Endometrium (tissue), 2 donors: ENCODE measurements at regions not wholly inside any gene's neighbourhood (a gene's known extent, or its start where the extent isn't known, plus 50 kb on each side); places are given as distances from the start of the nearest gene placed in this dataset.
A peak's percentile ranks its signal among the peaks of the same experiment; 100 is the strongest.
"Not testable (repeated sequence)": the region's sequence is repeated elsewhere in the genome, so short reads cannot be mapped to it uniquely, and the experiment has no call there.

Experiments used
- FAIRE-seq: peaks from 2 replicates; lab custom pipeline; 2012; peaks lifted over from hg19 to GRCh38; lab: Jason Lieb, UNC
- donor health status: control.
- donor health status: control.

DNA sequence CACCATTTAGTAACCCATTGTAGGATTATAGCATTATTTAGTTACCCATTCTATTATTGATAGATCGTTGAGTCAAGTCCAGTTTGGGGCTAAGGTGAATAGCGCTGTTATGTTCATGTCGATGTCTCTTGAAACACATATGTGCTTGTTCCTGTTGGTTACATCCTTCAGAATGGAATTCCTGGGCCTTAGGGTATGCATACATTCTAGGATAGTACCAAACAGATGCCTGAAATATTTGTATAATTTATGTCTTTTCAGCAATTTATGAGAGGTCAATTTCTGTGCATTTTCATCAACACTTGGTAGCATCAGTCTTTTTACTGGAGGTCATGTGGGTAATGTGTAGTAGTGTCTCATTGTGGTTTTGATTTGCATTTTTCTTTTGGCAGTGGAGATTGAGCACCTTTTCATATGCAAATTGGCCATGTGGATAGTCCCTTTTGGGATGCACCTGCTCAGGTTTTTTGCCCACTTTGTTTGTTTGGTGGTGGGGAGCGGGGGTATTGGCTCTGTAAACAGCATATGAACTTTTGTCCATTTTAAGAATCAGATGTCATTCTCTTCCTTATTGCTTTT lies 104.2 kb downstream of the CDRT15L2 start:
- FAIRE-seq = not testable (repeated sequence)

DNA sequence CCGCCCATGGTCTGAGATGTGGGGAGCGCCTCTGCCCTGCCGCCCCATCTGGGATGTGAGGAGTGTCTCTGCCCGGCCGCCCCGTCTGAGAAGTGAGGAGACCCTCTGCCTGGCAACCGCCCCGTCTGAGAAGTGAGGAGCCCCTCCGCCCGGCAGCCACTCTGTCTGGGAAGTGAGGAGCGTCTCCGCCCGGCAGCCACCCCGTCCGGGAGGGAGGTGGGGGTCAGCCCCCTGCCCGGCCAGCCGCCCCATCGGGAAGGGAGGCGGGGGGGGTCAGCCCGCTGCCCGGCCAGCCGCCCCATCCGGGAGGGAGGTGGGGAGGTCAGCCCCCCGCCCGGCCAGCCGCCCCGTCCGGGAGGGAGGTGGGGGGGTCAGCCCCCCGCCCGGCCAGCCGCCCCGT lies 105.5 kb downstream of the CDRT15L2 start:
- FAIRE-seq = not testable (repeated sequence)

DNA sequence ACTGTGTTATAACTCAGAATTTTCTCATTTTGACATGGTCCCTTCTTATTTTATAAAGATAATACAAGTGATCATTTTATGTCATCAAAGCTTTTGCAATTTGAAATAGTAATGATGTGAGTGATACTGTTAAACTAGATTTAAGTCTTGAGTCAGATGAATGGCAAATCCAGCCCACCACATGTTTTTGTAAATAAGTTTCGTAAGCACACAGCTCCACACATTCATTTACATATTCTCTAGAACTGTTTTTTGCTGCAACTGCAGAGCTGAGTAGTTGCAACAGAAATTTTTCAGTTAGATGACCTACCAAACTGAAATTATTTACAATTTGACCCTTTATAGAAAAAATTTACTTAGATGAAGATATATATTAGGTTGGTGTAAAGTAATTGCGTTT lies 108.1 kb downstream of the CDRT15L2 start:
- FAIRE-seq = peak; percentile 79

DNA sequence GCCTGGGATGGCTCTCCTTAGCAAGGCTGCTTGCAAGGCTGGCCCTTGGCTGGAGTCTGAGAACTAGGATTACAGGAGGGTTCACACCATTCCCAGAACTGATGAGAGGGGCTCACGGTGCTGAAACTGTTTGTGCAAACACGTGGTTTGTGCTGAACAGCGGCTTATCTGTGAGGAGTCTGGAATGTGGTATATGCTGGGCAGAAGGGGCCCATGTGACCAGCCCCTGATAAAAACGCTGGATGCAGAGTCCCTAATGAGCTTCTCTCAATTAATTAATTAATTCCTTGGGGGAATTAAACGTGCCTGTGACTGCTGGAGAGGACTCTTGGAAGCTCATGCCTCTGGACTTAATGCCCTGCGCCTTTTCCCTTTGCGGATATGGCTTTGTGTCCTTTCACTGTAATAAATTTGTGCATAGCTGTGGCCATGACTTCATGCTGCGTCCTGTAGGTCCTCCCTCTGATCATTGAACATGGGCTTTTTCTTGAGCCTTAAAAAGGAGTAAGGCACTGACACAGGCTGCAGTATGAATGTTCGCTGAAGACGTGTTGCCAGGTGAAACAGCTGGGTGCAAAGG lies 109.7 kb downstream of the CDRT15L2 start:
- FAIRE-seq = not testable (repeated sequence)

DNA sequence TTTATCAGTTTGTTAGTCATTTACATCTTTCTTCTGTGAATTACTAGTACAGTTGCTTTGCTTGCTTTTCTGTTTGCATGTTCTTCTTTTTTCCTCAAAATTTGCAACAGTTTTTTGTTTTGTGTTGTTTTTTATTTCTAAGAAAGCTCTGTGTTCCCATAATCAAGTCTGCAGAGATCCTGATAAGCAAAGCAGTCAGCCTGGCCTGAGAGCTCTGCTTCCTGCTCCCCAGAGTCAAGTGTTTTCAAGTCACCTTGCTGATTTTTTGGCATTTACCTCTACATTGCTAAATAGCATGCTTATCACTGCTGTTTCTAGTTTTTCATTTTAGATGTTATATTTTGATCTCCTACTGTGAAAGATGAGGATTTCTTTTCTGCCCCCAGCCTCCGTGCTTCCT lies 113.2 kb downstream of the CDRT15L2 start:
- not testable (repeated sequence) for FAIRE-seq

DNA sequence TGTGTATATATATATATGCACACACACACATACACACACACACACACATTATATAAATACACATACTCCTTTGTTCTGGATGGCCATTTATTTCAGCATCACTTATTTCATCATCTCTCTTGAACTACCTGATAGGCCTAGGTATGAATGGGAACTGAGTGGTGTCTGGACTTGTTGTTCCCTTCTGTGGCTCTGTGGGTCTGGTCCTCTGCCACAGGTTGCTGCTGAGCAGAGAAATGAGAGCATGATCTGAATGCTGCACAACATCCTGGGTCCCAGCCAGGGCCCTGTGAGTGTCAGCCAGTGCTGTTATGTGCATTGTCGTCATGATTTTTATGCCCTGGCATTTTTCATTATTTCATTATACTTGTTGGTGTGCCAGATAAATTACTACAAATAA lies 116.3 kb downstream of the CDRT15L2 start:
- FAIRE-seq = not testable (repeated sequence)

DNA sequence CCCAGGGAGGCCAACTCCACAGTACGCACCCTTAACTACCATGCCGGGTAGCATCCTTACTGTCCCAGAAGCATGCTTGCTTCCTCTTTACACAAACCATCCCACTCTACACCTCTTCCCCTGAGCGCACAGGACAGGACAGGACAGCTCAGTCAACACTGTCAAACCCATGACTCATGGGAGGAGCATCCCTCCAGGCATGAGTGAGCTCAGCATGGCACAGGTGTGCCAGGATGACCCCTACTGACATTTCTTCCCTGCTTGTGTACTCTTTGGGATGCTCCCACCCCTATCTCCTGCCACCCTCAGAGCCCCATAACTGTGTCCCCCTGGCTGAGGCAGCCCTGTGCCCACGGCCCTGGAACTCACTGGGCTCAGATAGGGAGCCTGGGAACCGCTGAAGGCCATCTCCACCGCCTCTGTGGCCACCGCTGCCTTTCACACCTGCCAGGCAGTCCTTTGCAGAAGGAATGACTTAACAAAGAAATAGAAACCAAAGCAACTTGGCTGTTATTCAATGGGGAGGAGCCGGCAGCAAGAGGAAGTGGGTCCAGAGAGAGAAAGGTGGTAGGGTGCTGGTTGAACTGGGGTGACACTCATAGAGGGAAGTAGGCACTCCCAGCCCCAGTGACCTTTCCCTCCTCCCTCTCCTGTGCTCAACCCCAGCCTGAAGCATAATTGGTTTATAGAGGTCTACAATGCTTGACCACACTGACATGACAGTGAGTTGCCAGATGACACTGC lies 119.1 kb downstream of the CDRT15L2 start:
- FAIRE-seq = not testable (repeated sequence)

DNA sequence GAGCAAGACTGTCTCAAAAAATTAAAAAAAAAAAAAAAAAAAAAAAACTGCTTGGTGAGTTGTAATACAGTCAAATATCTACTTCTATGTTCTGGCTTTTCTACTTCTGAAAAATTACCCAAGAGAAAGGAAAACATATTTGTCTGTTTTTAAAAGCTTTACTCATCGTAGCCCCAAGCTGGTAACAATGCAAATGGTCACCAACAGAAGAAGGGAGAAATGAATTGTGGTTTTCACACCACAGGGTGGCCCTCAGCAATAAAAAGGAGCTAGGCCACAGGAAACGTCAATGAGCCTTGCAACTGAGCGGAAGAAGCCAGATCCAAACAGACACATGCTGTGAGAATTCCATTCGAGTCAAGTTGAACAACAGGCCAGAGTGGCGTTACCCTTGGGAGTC lies 121.0 kb downstream of the CDRT15L2 start:
- not testable (repeated sequence) for FAIRE-seq

DNA sequence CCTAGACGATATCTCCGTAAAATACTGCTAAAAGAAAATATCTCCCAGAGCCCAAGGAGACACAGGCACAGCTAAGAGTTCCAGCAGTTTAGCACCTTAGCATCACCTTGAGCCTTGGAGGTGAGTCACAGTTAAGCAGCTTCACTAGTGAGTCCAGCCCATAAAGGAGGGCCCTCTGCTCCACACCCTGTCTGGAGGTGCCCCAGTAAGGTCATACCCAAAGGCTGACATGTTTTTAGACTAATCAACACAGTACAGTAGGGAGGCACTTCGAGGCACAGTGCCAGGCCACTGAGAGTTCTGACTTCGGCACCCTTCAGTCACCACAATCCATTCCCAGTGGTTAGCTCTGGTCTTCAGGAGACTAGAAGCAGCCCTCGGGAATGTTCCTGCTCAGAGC lies 121.8 kb downstream of the CDRT15L2 start:
- FAIRE-seq = not testable (repeated sequence)

DNA sequence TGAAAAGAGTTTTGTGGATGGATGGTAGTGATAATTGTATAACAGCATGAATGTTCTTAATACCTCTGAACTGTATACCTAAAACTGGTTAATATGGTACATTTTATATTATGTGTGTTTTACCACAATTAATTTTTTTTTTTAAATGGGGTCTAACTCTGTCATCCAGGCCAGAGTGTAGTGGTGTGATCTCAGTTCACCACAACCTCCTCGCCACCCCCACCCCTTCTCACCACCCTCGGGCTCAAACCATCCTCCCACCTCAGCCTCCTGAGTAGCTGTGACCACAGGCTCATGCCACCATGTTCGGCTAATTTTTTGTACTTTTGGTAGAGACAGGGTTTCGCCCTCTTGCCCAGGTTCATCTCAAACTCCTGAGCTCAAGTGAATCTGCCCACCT lies 123.2 kb downstream of the CDRT15L2 start:
- FAIRE-seq = no peak

DNA sequence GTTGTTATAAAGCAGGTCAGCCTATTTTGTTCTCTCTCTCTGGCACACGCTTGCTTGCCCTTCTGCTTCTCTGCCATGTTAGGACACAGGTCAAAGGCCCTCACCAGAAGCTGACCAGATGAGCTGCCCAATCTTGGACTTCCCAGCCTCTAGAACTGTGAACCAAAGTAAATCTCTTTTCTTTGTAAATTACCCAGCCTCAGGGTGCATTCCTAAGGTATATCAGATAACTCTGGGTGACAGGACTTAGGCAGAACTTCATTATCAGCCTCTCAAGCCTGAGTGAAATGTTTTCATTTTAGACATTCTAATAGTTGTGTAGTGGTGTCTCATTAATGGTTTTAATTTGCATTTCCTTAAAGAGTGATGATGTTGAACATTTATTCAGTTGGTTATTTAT lies 124.3 kb downstream of the CDRT15L2 start:
- no peak for FAIRE-seq

DNA sequence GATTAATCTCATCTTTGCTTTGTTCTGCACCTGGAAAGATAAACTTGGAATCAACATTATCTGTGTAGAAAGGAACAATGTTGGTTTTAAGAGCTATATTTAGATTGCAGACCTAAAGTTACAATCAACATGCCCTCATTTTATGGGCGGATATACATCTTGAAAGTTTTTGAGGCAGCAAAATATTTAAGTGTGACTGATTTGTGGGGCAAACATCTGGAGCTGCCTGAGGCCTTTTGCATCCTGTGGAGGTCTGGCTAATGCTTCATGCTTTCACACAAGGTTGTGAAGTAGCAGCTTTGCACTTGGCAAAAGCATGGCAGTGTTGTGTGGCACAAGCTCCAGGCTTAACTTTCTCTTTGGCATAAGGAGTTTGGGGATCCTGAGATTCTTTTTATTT lies 125.7 kb downstream of the CDRT15L2 start:
- not testable (repeated sequence) for FAIRE-seq

DNA sequence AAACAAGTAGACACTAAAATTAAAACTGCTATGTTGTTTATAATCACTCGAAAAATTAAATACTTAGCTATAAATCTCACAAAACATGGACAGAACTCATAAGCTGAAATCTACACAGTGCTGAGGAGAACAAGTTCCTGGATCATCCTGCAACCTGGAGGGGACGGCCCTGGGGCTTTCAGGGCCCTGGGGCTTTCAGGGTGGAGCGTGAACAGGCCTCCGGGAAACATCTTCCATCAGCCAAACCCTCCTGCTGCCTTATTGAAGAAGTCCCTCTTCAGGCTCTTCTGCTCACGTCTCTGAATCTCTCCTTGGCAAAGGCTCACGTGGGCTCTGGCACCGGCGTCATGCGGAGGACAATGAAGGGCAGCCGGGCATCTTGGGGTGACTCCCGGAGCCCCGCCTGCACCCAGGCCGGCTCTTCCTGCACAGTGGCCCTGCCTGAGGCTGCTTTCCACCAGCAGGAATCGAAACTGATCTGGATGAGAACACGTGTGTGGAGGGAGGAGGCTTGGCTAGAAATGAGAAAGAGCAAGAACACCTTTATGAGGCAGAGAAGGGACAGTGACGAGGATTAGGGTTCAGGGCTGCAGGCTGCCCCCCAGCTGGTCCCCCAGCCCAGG lies 127.3 kb downstream of the CDRT15L2 start:
- FAIRE-seq = no peak

DNA sequence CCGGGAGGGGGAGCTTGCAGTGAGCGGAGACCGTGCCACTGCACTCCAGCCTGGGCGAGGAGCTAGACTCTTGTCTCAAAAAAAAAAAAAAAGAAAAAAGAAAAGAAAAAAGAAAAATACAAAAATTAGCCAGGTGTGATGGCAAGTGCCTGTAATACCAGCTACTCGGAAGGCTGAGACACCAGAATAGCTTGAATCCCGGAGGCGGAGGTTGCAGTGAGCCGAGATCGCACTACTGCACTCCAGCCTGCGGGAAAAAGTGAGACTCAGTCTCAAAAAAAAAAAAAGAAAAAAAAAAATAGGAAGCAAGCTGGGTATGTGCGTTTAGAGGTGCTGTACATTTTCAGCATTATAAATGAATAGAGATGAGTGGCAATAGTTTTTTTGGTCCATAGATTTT lies 129.3 kb downstream of the CDRT15L2 start:
- FAIRE-seq = not testable (repeated sequence)

DNA sequence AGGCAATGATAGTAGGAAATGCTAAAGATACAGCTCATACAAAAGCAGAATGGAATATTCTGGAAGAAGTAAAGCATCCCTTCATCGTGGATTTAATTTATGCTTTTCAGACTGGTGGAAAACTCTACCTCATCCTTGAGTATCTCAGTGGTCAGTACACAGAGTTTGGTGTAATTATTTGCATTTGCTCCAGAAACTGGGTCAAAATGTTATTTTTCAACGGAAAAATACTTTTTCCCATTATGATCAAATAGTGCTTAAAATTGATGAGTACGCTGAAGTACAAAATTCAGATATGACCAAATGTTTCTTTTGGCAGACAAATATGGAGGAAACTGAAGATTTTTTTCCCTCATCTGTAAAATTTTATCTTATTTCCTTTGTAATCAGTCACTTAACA lies 137.0 kb downstream of the CDRT15L2 start:
- FAIRE-seq = not testable (repeated sequence)

DNA sequence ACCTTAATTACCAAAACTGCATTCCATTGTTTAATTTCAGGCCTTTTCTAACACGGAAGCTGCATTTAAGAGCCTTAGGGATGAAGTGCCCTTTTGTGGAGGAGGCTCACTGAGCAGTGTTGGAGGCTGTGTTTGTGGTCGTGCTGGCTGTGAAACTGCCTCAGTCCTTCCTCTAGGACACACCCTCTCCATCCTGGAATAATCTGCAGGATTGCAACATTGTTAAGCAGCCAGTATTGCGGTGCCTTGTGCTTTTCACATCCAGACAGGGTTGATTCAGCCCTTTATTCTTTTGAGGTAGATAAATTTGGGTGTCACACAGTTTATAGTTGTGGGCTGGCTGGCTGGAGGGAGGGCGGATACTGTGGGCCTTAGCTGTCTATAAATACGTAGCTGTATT lies 141.6 kb downstream of the CDRT15L2 start:
- no peak for FAIRE-seq

DNA sequence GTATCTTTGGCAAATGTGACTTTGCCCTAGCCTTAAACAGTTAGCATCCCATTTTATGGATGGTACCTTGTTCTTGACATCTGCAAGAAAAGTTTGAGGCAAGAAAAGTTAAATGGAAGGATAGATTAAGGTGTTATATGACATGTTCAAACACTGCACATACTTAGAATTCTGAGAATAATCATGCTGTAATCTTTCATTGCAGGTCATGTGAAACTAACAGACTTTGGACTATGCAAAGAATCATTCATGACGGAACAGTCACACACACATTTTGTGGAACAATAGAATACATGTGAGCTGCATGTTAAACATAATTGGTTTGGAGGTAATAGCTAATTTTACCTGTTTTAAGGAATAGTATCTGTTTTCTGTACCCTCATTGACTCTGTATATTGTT lies 144.9 kb downstream of the CDRT15L2 start:
- FAIRE-seq = not testable (repeated sequence)

DNA sequence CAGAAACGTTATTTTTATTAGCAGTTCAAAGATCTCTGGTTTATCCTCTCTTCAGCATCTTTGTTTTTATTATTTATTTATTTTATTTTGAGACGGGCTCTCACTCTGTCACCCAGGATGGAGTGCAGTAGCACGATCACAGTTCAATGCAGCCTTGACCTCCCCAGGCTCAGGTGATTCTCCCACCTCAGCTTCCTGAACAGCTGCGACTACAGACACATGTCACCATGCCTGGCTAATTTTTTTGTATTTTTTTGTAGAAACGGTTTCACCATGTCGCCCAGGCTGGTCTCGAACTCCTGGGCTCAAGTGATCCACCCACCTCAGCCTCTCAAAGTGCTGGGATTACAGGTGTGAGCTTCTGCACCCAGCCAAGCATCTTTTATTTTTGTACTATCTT lies 147.7 kb downstream of the CDRT15L2 start:
- FAIRE-seq = not testable (repeated sequence)

DNA sequence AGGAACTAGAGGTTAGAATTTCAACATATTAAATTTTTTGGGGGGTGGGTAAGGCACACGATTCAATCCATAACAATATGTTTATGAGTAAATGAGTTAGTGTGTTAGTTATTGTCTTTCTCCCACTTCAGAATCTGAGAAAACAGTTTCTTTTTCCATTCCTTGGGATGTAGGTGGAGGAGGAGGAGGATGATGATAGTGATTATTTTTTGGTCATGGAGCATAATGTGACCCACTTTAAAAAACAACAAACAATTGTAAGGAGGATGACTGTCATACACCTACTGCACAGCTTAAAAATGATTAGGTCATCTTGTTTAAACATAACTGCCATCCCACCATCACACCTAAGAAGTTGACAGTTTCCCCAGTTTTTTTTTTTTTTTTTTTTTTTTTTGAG lies 148.7 kb downstream of the CDRT15L2 start:
- no peak for FAIRE-seq

DNA sequence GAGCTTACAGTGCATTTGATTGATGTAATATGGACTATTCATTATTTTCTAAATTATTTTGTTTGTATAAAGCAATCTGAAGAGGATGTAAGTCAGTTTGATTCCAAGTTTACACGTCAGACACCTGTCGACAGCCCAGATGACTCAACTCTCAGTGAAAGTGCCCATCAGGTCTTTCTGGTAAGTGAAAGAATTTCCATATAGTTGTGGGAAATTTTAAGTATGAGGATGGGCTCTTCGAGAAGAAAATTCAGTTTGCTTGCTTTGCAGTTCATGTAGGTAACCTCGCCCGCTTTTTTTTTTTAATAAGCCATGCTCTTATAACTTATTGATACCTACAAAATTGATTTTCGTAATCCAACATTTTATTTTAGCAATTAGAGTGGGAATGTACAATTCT lies 151.6 kb downstream of the CDRT15L2 start:
- not testable (repeated sequence) for FAIRE-seq

DNA sequence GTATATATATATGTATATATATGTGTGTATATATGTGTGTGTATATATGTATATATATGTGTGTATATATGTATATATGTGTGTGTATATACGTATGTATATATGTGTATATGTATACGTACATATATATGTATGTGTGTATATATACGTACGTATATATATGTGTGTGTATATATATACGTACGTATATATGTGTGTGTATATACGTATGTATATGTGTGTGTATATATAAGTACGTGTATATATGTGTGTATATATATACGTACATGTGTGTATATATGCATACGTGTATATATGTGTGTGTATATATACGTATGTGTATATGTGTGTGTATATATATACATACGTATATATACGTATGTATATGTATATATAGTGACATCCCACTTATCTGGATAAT lies 154.4 kb downstream of the CDRT15L2 start:
- peak; percentile 26 for FAIRE-seq

DNA sequence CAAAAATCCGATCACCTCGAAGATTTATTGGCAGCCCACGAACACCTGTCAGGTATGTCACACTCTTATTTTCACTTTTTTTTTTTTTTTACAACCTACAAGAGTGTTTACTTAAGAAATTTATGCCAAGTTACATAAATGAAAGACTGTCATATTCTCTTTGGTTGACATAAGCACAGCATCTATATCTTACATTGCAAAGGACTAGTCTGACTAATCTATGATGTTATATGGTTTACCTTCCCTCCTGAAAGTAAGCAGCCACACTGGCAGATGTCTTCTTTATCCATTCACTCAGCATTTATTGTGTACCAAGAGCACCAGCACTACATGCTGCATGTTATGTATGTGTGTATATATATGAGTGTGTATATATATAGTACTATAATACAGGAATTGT lies 156.3 kb downstream of the CDRT15L2 start:
- no peak for FAIRE-seq

DNA sequence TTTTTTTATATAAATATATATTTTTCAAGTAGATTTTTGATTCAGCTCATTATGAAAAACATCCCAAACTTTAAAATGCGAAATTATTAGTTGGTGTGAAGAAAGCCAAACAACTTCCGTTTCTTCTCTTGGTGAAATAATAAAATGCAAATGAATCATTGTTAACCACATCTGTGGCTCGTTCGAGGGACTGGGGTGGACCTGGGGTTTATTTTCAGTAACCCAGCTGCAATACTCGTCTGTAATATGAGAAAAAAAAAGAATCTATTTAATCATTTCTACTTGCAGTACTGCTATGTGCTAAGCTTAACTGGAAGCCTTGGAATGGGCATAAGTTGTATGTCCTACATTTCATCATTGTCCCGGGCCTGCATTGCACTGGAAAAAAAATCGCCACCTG lies 158.1 kb downstream of the CDRT15L2 start:
- not testable (repeated sequence) for FAIRE-seq
